HUES48 (cell line): ENCODE measurements at regions not wholly inside any gene's neighbourhood (a gene's known extent, or its start where the extent isn't known, plus 50 kb on each side); places are given as distances from the start of the nearest gene placed in this dataset.

Experiments used
- H3K27ac ChIP-seq: one replicate; pipeline ENCODE4 v1.7.0; 2013; ENCODE audit warnings: low read depth, low read length, inconsistent platforms
- H3K27me3 ChIP-seq: 2 replicates; pipeline ENCODE4 v1.6.1; 2013; ENCODE audit warnings: mild to moderate bottlenecking, low read length; ENCODE audit not compliant: control insufficient read depth, insufficient read depth
- H3K36me3 ChIP-seq: 2 replicates; pipeline ENCODE4 v1.6.1; 2013; ENCODE audit warnings: low read length; ENCODE audit not compliant: control insufficient read depth, insufficient read depth
- H3K4me1 ChIP-seq: 2 replicates; pipeline ENCODE4 v1.6.1; 2013; ENCODE audit warnings: mild to moderate bottlenecking, low read length; ENCODE audit not compliant: control insufficient read depth, insufficient read depth
- H3K4me3 ChIP-seq: 2 replicates; pipeline ENCODE4 v1.5.1; 2013; ENCODE audit warnings: mild to moderate bottlenecking, low read depth, low read length
- H3K9ac ChIP-seq: 2 replicates; pipeline ENCODE4 v1.6.1; 2013; ENCODE audit warnings: mild to moderate bottlenecking, low read depth, low read length, moderate library complexity
- H3K9me3 ChIP-seq: 2 replicates; pipeline ENCODE4 v1.6.1; 2013; ENCODE audit warnings: low read length; ENCODE audit not compliant: control insufficient read depth, insufficient read depth

GRCh38 chr2:402721-403120 is 114.8 kb upstream of the ALKAL2 start:
- Histone ChIP-seq H3K4me3 (no peak overlapping the region), H3K27me3 (no peaks in the 10 kb centered on the region), H3K9ac (no peak overlapping the region), H3K36me3 (no peaks in the 10 kb centered on the region), H3K9me3 (no peaks in the 10 kb centered on the region), H3K4me1 (no peaks in the 10 kb centered on the region), H3K27ac (no peak overlapping the region)

DNA sequence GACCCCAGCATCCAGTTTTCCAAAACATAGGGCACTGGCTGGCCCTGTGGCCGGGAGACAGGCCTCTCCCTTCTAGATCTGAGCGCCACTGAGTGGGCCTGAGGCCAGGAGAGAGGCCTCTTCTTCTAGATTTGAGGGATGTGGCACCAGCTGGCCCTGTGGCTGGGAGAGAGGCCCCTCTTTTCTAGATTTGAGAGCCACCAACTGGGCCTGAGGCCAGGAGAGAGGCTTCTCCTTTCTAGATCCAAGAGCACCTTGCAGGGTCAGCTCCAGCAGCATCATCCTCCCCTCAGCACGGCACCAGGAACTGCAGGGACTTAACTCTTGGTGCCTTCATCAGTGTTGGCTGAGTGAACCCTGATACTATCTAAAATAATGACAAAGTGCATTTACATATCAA is 114.3 kb upstream of the ALKAL2 start:
- no peak overlapping the region for H3K4me3 ChIP-seq
- no peaks in the 10 kb centered on the region for H3K9me3 ChIP-seq
- no peak overlapping the region for H3K9ac ChIP-seq
- no peaks in the 10 kb centered on the region for H3K27me3 ChIP-seq
- no peak overlapping the region for H3K27ac ChIP-seq
- no peaks in the 10 kb centered on the region for H3K4me1 ChIP-seq
- H3K36me3 ChIP-seq: no peaks in the 10 kb centered on the region

DNA sequence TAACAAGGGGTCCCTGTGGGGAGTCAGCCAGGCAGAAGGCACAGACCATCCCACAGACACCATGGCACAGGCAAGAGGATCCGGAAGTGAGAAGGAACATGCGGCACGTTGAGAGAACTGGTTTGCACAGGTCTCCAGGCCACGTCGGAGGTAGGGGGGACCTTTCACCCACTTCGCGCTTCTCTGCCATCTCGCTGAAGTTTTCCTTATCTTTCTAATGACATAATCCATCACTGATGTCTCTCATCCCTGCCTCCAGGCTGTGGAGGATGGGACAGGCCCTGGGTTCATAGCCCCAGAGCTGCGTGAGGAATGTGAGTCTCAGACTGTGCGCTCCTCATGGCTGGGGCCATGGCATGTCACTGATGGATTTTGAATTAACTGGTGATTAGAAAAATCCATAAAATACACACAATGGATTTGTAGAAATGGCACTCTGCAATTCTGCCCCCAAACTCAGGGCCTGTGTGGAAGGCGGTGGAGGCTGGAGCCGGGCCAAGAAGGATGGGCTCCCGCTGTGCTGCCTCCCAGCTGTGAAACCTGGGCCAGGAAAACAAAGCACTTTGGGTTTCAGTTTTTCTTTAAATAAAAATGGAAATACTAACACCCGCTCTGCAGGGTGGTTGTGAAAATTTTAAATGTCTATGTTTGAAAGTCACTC is 113.3 kb upstream of the ALKAL2 start:
- H3K4me3 ChIP-seq: no peak overlapping the region
- no peaks in the 10 kb centered on the region for H3K36me3 ChIP-seq
- no peak overlapping the region for H3K9ac ChIP-seq
- H3K9me3 ChIP-seq: no peaks in the 10 kb centered on the region
- no peaks in the 10 kb centered on the region for H3K4me1 ChIP-seq
- no peak overlapping the region for H3K27ac ChIP-seq
- no peaks in the 10 kb centered on the region for H3K27me3 ChIP-seq

GRCh38 chr2:397926-398325 is 110.0 kb upstream of the ALKAL2 start:
- no peak overlapping the region for H3K9ac ChIP-seq
- no peaks in the 10 kb centered on the region for H3K27me3 ChIP-seq

GRCh38 chr2:397521-397920 is 109.6 kb upstream of the ALKAL2 start:
- Histone ChIP-seq H3K27ac (no peak overlapping the region), H3K9me3 (no peaks in the 10 kb centered on the region)

More at GRCh38 chr2:397926-398325, 110.0 kb upstream of the ALKAL2 start:
- H3K9me3 ChIP-seq: no peaks in the 10 kb centered on the region
- H3K4me1 ChIP-seq: no peaks in the 10 kb centered on the region
- no peak overlapping the region for H3K4me3 ChIP-seq
- no peaks in the 10 kb centered on the region for H3K36me3 ChIP-seq
- no peak overlapping the region for H3K27ac ChIP-seq

DNA sequence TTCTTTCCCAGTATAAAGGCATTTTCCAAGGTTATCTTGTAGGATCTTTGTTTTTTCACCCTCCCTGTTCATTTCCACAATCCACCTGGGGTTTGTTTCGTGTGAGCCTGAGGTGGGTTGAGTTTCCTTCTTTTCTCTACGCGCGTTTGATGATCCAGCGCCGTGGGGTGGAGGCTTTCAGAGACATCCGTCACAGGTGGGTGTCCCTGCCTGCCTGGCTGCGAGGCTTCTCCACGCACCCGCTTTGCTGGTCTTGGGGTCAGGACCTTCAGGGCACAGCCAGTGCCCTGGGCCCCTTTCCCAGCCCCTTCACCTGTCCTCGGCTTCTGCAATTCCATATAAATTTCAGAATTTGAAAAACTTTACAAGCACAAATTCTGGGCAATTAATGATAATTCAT is 109.0 kb upstream of the ALKAL2 start:
- no peaks in the 10 kb centered on the region for H3K9me3 ChIP-seq
- no peaks in the 10 kb centered on the region for H3K4me1 ChIP-seq
- H3K9ac ChIP-seq: no peak overlapping the region
- H3K4me3 ChIP-seq: no peak overlapping the region
- H3K36me3 ChIP-seq: no peaks in the 10 kb centered on the region
- no peaks in the 10 kb centered on the region for H3K27me3 ChIP-seq
- no peak overlapping the region for H3K27ac ChIP-seq

More at GRCh38 chr2:397521-397920, 109.6 kb upstream of the ALKAL2 start:
- Histone ChIP-seq H3K36me3 (no peaks in the 10 kb centered on the region), H3K4me3 (no peak overlapping the region), H3K27me3 (no peaks in the 10 kb centered on the region), H3K4me1 (no peaks in the 10 kb centered on the region), H3K9ac (no peak overlapping the region)

DNA sequence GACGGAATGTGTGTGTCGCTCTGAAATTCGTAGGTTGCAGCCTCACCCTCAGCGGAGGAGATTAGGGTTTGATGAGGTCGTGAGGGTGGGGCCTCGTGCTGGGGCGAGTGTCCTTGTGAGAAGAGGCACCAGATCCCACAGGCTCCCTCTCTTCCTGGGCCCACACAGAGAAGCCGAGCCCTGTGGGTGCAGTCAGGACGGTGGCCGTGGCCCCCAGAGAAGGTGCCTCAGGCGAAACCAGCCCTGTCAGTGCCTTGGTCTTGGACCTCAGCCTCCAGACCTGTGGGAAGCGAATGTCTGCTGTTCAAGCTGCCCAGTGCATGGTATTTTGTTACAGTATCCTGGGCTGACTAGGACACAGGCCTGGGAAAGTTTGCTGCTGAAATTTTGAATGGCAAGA is 108.0 kb upstream of the ALKAL2 start:
- Histone ChIP-seq H3K27me3 (no peaks in the 10 kb centered on the region), H3K4me3 (no peak overlapping the region), H3K27ac (no peak overlapping the region), H3K9ac (no peak overlapping the region), H3K36me3 (no peaks in the 10 kb centered on the region), H3K9me3 (no peaks in the 10 kb centered on the region), H3K4me1 (no peaks in the 10 kb centered on the region)

- Histone ChIP-seq H3K4me3 (no peak overlapping the region), H3K4me1 (no peaks in the 10 kb centered on the region), H3K36me3 (no peaks in the 10 kb centered on the region), H3K27ac (peak overlapping the region; percentile 55), H3K9me3 (peaks cover 5% of the 10 kb centered on the region; the same call in 1 of the 2 replicates), H3K27me3 (no peaks in the 10 kb centered on the region), H3K9ac (no peak overlapping the region)
Observed at GRCh38 chr2:393711-394696, 106.1 kb upstream of the ALKAL2 start.

- Histone ChIP-seq H3K27ac (no peak overlapping the region), H3K9me3 (peaks cover 5% of the 10 kb centered on the region; the same call in 1 of the 2 replicates), H3K4me3 (no peak overlapping the region), H3K27me3 (no peaks in the 10 kb centered on the region), H3K36me3 (no peaks in the 10 kb centered on the region), H3K4me1 (no peaks in the 10 kb centered on the region), H3K9ac (no peak overlapping the region)
Observed at GRCh38 chr2:392926-393280, 105.0 kb upstream of the ALKAL2 start.

DNA sequence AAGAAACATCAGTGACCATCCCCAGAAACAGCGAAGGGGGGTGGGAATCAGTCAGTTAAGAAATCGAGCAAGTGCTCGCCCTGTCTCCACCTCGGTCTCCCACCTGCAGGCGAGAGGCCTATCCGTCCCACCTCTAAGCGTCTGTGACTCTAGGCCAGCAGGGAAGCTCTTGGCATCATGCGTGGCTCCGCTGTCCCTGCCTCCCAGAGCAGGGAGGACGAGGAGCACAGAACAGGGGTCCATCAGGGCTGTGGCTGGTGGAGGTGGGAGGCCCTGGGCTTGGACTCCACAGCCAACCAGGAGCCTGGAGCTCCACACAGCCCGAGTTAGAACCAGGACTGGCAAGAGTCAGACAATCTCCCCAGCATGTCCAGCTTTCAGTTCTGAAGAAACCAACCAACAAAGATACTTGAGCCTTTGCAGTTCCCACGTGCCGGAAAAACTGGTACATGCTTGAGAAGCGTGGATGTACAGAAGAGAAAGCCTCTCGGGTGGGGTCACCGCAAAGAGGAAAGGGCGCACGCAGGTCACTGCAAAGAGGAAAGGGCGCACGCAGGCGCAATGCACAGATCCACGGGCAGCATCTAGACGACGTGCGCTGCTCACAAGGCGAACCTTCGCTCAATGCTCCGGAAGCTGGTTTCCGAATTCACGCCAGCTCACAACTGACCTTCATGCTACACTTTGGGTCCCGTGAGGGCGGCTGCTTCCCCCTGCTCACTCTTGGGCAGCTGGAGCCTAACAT is 104.5 kb upstream of the ALKAL2 start:
- Histone ChIP-seq H3K9me3 (peaks cover 5% of the 10 kb centered on the region; the same call in 1 of the 2 replicates), H3K4me3 (no peak overlapping the region), H3K9ac (no peak overlapping the region), H3K4me1 (no peaks in the 10 kb centered on the region), H3K27ac (no peak overlapping the region), H3K36me3 (no peaks in the 10 kb centered on the region), H3K27me3 (no peaks in the 10 kb centered on the region)
